ENCODE measurements at regions not wholly inside any gene's neighbourhood (a gene's known extent, or its start where the extent isn't known, plus 50 kb on each side); places are given as distances from the start of the nearest gene placed in this dataset.

- Histone ChIP-seq H4K20me1 (ENCODE audit: insufficient read depth) (no peaks in the 10 kb centered on the region), H3K27ac (ENCODE audit: low read length) (no peak overlapping the region), H3K4me3 (ENCODE audit: low read length) (no peak overlapping the region), H3K79me2 (replicated peaks; ENCODE audit: insufficient read depth, low read length) (no peaks in the 10 kb centered on the region), H3K36me3 (ENCODE audit: insufficient read depth, low read length) (no peaks in the 10 kb centered on the region), H3K9ac (ENCODE audit: low read length) (no peak overlapping the region), H2AFZ (ENCODE audit: low read depth, low read length) (no peak overlapping the region), H3F3A (ENCODE audit: insufficient read depth, low read length, poor library complexity, severe bottlenecking) (no peaks in the 10 kb centered on the region), H3K9me3 (ENCODE audit: low read length) (no peaks in the 10 kb centered on the region), H3K27me3 (ENCODE audit: insufficient read depth, low read depth, low read length) (no peaks in the 10 kb centered on the region), H3K4me2 (ENCODE audit: low read length) (no peak overlapping the region), H3K9me2 (ENCODE audit: insufficient read depth, low read length) (no peaks in the 10 kb centered on the region)
- no peak for TF ChIP-seq TAF1 (IDR thresholded peaks at IDR 0.05; ENCODE audit: low read depth)
- TF ChIP-seq CTCF (IDR thresholded peaks at IDR 0.05; ENCODE audit: poor library complexity, severe bottlenecking): no peak
- no peak for TF ChIP-seq EP300 (conservative IDR thresholded peaks at IDR 0.05; ENCODE audit: poor library complexity, severe bottlenecking)
- no peak for TF ChIP-seq REST (IDR thresholded peaks at IDR 0.05; ENCODE audit: borderline replicate concordance)
- TF ChIP-seq EZH2 (IDR thresholded peaks at IDR 0.05; ENCODE audit: borderline replicate concordance, insufficient read depth, low read length, poor library complexity, severe bottlenecking): no peak
- no peak for TF ChIP-seq SMC3 (conservative IDR thresholded peaks at IDR 0.05; ENCODE audit: poor library complexity)
- TF ChIP-seq RAD21 (conservative IDR thresholded peaks at IDR 0.05): no peak
- no peak for TF ChIP-seq POLR2AphosphoS5 (IDR thresholded peaks at IDR 0.05)
- TF ChIP-seq MXI1 (conservative IDR thresholded peaks at IDR 0.05; ENCODE audit: poor library complexity, severe bottlenecking): no peak
These were observed 121.1 kb upstream of the IRX4 start for GRCh38 chr5:2003690-2004365.

GRCh38 chr5:2003206-2003605 lies 120.5 kb upstream of the IRX4 start:
- Histone ChIP-seq H3K4me2 (ENCODE audit: low read length) (no peak overlapping the region), H3K79me2 (replicated peaks; ENCODE audit: insufficient read depth, low read length) (no peaks in the 10 kb centered on the region), H3K9me3 (ENCODE audit: low read length) (no peaks in the 10 kb centered on the region), H3K27ac (ENCODE audit: low read length) (no peak overlapping the region), H3F3A (ENCODE audit: insufficient read depth, low read length, poor library complexity, severe bottlenecking) (no peaks in the 10 kb centered on the region), H3K27me3 (ENCODE audit: insufficient read depth, low read depth, low read length) (no peaks in the 10 kb centered on the region), H3K9me2 (ENCODE audit: insufficient read depth, low read length) (no peaks in the 10 kb centered on the region), H3K9ac (ENCODE audit: low read length) (no peak overlapping the region), H2AFZ (ENCODE audit: low read depth, low read length) (no peak overlapping the region), H4K20me1 (ENCODE audit: insufficient read depth) (no peaks in the 10 kb centered on the region), H3K4me3 (ENCODE audit: low read length) (no peak overlapping the region), H3K36me3 (ENCODE audit: insufficient read depth, low read length) (no peaks in the 10 kb centered on the region)
- TF ChIP-seq MXI1 (conservative IDR thresholded peaks at IDR 0.05; ENCODE audit: poor library complexity, severe bottlenecking) (no peak), EZH2 (IDR thresholded peaks at IDR 0.05; ENCODE audit: borderline replicate concordance, insufficient read depth, low read length, poor library complexity, severe bottlenecking) (no peak), EP300 (conservative IDR thresholded peaks at IDR 0.05; ENCODE audit: poor library complexity, severe bottlenecking) (no peak)

Data from neural cell (in vitro differentiated cells).